DND-41 (cell line): ENCODE measurements at regions not wholly inside any gene's neighbourhood (a gene's known extent, or its start where the extent isn't known, plus 50 kb on each side); places are given as distances from the start of the nearest gene placed in this dataset.

Experiments used
- ATAC-seq: fragments of 200-7000 bp; cut with Tn5 transposase; 3 replicates; pipeline ENCODE4 v1.9.1; 2021; ENCODE audit warnings: low read depth; ENCODE audit not compliant: insufficient read depth
- DNase-seq: peaks from one replicate; pipeline ENCODE4 v3.0.0-alpha.2; 2020
- H2AFZ ChIP-seq: 2 replicates; pipeline ENCODE4 v1.6.0; 2012; ENCODE audit warnings: low read depth, low read length
- H3K27ac ChIP-seq: 2 replicates; pipeline ENCODE4 v1.5.1; 2012; ENCODE audit warnings: low read length, inconsistent platforms
- H3K27me3 ChIP-seq: fragments of 200-600 bp; sonication (generic); 2 replicates; pipeline ENCODE4 v1.6.0; 2012; ENCODE audit warnings: low read length, mild to moderate bottlenecking, inconsistent platforms; ENCODE audit not compliant: insufficient read depth, poor library complexity
- H3K36me3 ChIP-seq: 2 replicates; pipeline ENCODE4 v1.5.1; 2012; ENCODE audit warnings: low read length, inconsistent platforms; ENCODE audit not compliant: insufficient read depth
- H3K4me1 ChIP-seq: 2 replicates; pipeline ENCODE4 v1.5.1; 2012; ENCODE audit warnings: mild to moderate bottlenecking, low read length; ENCODE audit not compliant: insufficient read depth
- H3K4me2 ChIP-seq: 2 replicates; pipeline ENCODE4 v1.6.0; 2012; ENCODE audit warnings: mild to moderate bottlenecking, moderate library complexity, low read length, inconsistent platforms; ENCODE audit not compliant: insufficient read depth
- H3K4me3 ChIP-seq, 2 experiments: fragments of 200-600 bp in 1 of 2; shearing (Covaris generic) in 1 of 2; 2 replicates each; pipeline ENCODE4 v1.5.1; 2012 to 2016; ENCODE audit warnings: inconsistent platforms in 2 of 2, low read length in 2 of 2, mild to moderate bottlenecking in 2 of 2, low read depth in 1 of 2, moderate library complexity in 1 of 2
- H3K79me2 ChIP-seq: 2 replicates; pipeline ENCODE4 v1.6.0; 2012; ENCODE audit warnings: low read length, inconsistent platforms; ENCODE audit not compliant: insufficient read depth
- H3K9ac ChIP-seq: 2 replicates; pipeline ENCODE4 v1.6.0; 2012; ENCODE audit warnings: low read depth, mild to moderate bottlenecking, inconsistent platforms, low read length, moderate library complexity
- H3K9me3 ChIP-seq: 2 replicates; pipeline ENCODE4 v1.5.1; 2012; ENCODE audit warnings: low read length, moderate library complexity, mild to moderate bottlenecking, inconsistent platforms; ENCODE audit not compliant: insufficient read depth, severe bottlenecking
- H4K20me1 ChIP-seq: 2 replicates; pipeline ENCODE4 v1.6.0; 2012; ENCODE audit warnings: low read length; ENCODE audit not compliant: insufficient read depth
- EZH2 ChIP-seq: IDR thresholded peaks from 3 replicates; pipeline ENCODE4 v1.6.1; 2012; ENCODE audit warnings: borderline replicate concordance, low read depth, mild to moderate bottlenecking, moderate library complexity, low read length, inconsistent platforms; ENCODE audit not compliant: severe bottlenecking
- TF ChIP-seq, protein P1 (sequence below): IDR thresholded peaks from 2 replicates; pipeline ENCODE4 v1.5.1; 2012; ENCODE audit warnings: borderline replicate concordance, low read length, moderate library complexity, mild to moderate bottlenecking; ENCODE audit not compliant: poor library complexity, severe bottlenecking; ENCODE audit errors: extremely low read depth

DNA sequence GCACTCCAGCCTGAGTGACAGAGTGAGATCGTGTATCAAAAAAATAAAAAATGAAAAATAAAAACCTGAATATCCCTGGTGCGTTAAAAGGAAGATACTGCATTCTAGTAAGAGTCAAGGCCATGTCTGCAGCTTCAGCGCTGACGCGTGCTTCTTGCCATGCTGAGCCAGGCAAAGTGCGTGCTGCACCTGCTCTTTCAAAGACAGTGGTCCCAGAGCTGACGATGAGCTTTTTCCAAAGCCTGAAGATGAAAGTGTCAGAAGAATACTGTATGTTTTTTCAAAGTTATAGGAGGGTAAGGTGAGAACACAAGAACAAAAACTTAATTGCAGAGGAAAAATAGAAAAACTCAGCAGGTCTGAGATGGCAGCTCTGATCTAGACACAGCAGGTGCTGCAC is 115.1 kb downstream of the RNASET2 start:
- no peak overlapping the region for H3K4me2 ChIP-seq
- no peaks in the 10 kb centered on the region for H3K9me3 ChIP-seq
- DNase-seq: no peak
- H3K4me1 ChIP-seq: no peaks in the 10 kb centered on the region
- TF ChIP-seq, protein P1, sequence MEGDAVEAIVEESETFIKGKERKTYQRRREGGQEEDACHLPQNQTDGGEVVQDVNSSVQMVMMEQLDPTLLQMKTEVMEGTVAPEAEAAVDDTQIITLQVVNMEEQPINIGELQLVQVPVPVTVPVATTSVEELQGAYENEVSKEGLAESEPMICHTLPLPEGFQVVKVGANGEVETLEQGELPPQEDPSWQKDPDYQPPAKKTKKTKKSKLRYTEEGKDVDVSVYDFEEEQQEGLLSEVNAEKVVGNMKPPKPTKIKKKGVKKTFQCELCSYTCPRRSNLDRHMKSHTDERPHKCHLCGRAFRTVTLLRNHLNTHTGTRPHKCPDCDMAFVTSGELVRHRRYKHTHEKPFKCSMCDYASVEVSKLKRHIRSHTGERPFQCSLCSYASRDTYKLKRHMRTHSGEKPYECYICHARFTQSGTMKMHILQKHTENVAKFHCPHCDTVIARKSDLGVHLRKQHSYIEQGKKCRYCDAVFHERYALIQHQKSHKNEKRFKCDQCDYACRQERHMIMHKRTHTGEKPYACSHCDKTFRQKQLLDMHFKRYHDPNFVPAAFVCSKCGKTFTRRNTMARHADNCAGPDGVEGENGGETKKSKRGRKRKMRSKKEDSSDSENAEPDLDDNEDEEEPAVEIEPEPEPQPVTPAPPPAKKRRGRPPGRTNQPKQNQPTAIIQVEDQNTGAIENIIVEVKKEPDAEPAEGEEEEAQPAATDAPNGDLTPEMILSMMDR: no peak
- no peak for TF ChIP-seq EZH2
- H3K27me3 ChIP-seq: no peaks in the 10 kb centered on the region
- H3K27ac ChIP-seq: no peak overlapping the region
- no peak for ATAC-seq
- H2AFZ ChIP-seq: no peak overlapping the region
- no peak overlapping the region for H3K9ac ChIP-seq
- H3K4me3 ChIP-seq: no peak overlapping the region
- H3K36me3 ChIP-seq: no peaks in the 10 kb centered on the region
- no peaks in the 10 kb centered on the region for H3K79me2 ChIP-seq
- H4K20me1 ChIP-seq: no peaks in the 10 kb centered on the region

DNA sequence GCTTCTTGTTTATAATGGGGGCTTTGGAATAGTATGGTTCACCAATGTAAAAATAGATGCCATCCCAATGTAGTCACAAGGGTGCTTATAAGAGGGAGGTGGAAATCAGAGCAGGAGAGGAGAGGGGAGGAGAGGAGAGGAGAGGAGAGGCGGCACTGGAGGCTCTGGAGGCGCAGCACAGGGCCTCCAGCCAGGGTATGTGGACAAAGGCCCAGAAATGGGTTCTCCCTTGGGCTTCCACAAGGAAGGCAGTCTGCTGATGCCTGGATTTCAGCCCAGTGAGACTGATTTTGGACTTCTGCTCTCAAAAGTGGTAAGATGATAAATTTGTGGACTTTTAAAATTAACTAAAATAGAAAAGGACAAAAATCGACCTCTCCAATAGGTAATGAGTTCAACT is 116.8 kb downstream of the RNASET2 start:
- Histone ChIP-seq H2AFZ (no peak overlapping the region), H3K4me3 (no peak overlapping the region), H3K4me2 (no peak overlapping the region), H3K9me3 (no peaks in the 10 kb centered on the region), H3K27ac (no peak overlapping the region), H4K20me1 (no peaks in the 10 kb centered on the region), H3K4me1 (no peaks in the 10 kb centered on the region), H3K36me3 (no peaks in the 10 kb centered on the region), H3K9ac (no peak overlapping the region), H3K27me3 (no peaks in the 10 kb centered on the region), H3K79me2 (no peaks in the 10 kb centered on the region)
- TF ChIP-seq, protein P1: no peak
- TF ChIP-seq EZH2: no peak
- ATAC-seq: no peak
- no peak for DNase-seq

DNA sequence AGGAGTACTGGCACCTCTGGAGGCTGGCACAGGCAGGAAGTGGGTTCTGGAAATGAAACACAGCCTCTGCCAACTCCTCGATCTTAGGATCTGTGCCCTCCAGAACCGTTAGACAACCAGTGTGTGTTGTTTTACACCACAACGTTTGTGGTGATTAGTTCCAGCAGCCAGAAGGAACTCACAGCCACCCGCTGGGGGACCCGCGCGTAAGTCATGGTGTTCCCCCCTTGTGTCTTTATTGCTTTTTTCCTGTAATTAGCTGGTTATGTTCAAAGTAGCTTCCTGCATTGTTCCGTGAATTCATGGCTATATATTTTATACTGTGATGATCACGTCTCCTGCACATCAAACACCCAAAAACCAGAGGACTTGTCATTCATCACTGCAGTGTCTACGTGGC is 117.4 kb downstream of the RNASET2 start:
- no peaks in the 10 kb centered on the region for H3K79me2 ChIP-seq
- H3K36me3 ChIP-seq: no peaks in the 10 kb centered on the region
- H2AFZ ChIP-seq: no peak overlapping the region
- no peak overlapping the region for H3K4me2 ChIP-seq
- TF ChIP-seq, protein P1: no peak
- no peaks in the 10 kb centered on the region for H3K27me3 ChIP-seq
- 0 out of 3 replicates have a peak, but pooled peaks have one; percentile 35 for ATAC-seq
- H3K4me1 ChIP-seq: no peaks in the 10 kb centered on the region
- no peak overlapping the region for H3K27ac ChIP-seq
- H3K9ac ChIP-seq: no peak overlapping the region
- H3K4me3 ChIP-seq: no peak overlapping the region
- no peak for DNase-seq
- no peaks in the 10 kb centered on the region for H3K9me3 ChIP-seq
- H4K20me1 ChIP-seq: no peaks in the 10 kb centered on the region
